ENCODE measurements at regions not wholly inside any gene's neighbourhood (a gene's known extent, or its start where the extent isn't known, plus 50 kb on each side); places are given as distances from the start of the nearest gene placed in this dataset.

- TF ChIP-seq EZH2phosphoT487 (IDR thresholded peaks at IDR 0.05; ENCODE audit: borderline replicate concordance, low read depth), result no peak
- no peak for TF ChIP-seq NRF1 (IDR thresholded peaks at IDR 0.05; ENCODE audit: low read depth, low read length)
- TF ChIP-seq CTCF (IDR thresholded peaks at IDR 0.05), result no peak
- no peak for TF ChIP-seq REST (IDR thresholded peaks at IDR 0.05; ENCODE audit: low read depth, low read length)
- TF ChIP-seq USF1 (IDR thresholded peaks at IDR 0.05; ENCODE audit: borderline replicate concordance, low read depth), result no peak
- TF ChIP-seq ELF1 (IDR thresholded peaks at IDR 0.05), result no peak
- TF ChIP-seq MEF2A (IDR thresholded peaks at IDR 0.05; ENCODE audit: borderline replicate concordance, low read depth), result no peak
- TF ChIP-seq MAX (IDR thresholded peaks at IDR 0.05; ENCODE audit: low read depth), result no peak
- TF ChIP-seq YY1 (IDR thresholded peaks at IDR 0.05; ENCODE audit: low read depth), result no peak
- no peak for TF ChIP-seq GABPA (IDR thresholded peaks at IDR 0.05; ENCODE audit: low read depth)
- TF ChIP-seq USF2 (IDR thresholded peaks at IDR 0.05; ENCODE audit: borderline replicate concordance, low read depth, low read length), result no peak
- no peak for TF ChIP-seq RAD21 (IDR thresholded peaks at IDR 0.05; ENCODE audit: low read length)
- TF ChIP-seq POLR2AphosphoS5 (IDR thresholded peaks at IDR 0.05; ENCODE audit: low read depth, low read length), result no peak
Observed at GRCh38 chr5:73288803-73289720, 116.1 kb downstream of the TMEM174 start.
